ENCODE measurements at regions not wholly inside any gene's neighbourhood (a gene's known extent, or its start where the extent isn't known, plus 50 kb on each side); places are given as distances from the start of the nearest gene placed in this dataset.
A peak's percentile ranks its signal among the peaks of the same experiment; 100 is the strongest.

- no peak overlapping the region for H3K4me3 Mint-ChIP-seq
- no peaks in the 10 kb centered on the region for H3K36me3 Mint-ChIP-seq (ENCODE audit: low read depth)
- no peaks in the 10 kb centered on the region for H3K4me1 Mint-ChIP-seq
- H3K27me3 Mint-ChIP-seq = peaks cover 7% of the 10 kb centered on the region
- H3K9me3 Mint-ChIP-seq = peaks cover 9% of the 10 kb centered on the region
- no peak overlapping the region for H3K27ac Mint-ChIP-seq
- DNase-seq (no peak), ATAC-seq (no peak)
Measured at GRCh38 chr18:76139844-76140243, 355.2 kb downstream of the ZNF516 start.

GRCh38 chr18:76137216-76137615 is 357.8 kb downstream of the ZNF516 start:
- Mint-ChIP-seq H3K27ac (no peak overlapping the region), H3K4me1 (peaks cover 4% of the 10 kb centered on the region), H3K9me3 (peaks cover 13% of the 10 kb centered on the region), H3K27me3 (peaks cover 7% of the 10 kb centered on the region), H3K36me3 (ENCODE audit: low read depth) (no peaks in the 10 kb centered on the region), H3K4me3 (no peak overlapping the region)
- DNase-seq = no peak
- ATAC-seq = no peak

DNA sequence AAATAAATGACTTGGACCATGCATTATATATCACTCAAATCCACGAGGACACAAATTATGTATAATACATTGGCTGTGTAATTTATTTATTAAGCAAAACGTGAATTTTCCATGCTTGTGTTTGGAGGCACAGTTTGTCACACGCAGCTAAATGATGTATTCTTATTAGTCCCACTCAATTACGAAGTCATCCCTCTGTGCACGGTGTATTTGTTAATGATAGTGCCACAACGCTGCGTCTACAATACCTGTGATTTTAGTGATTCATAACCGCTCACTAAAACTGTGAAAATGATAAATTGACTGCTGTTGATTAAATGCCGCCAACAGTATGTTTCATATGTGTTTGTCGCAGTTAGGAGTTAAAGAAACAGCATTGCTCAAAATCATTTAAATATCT is 358.3 kb downstream of the ZNF516 start:
- H3K4me3 Mint-ChIP-seq = no peak overlapping the region
- no peak overlapping the region for H3K27ac Mint-ChIP-seq
- H3K4me1 Mint-ChIP-seq = peaks cover 6% of the 10 kb centered on the region
- ATAC-seq = no peak
- H3K9me3 Mint-ChIP-seq = peaks cover 15% of the 10 kb centered on the region
- no peaks in the 10 kb centered on the region for H3K36me3 Mint-ChIP-seq (ENCODE audit: low read depth)
- no peak for DNase-seq
- H3K27me3 Mint-ChIP-seq = peaks cover 7% of the 10 kb centered on the region

DNA sequence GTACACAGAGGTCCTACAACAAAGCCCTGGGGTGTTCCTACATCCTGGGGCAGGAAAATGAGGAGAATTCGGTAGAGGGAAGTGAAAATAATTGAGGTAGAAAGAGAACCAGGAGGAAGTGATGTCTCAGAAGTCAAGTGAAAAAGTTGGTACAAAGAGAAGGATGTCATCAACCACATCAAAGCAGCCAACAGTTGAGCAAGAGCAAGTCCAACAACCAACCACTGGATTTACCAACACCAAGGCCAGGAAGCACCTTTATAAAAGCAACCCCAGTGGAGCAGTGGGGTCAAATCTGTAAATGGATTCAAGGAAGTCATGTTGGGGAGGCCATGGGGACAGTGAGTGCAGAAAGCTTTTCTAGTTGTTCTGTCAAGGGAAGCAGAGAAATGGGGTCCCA is 360.4 kb downstream of the ZNF516 start:
- H3K27ac Mint-ChIP-seq = no peak overlapping the region
- peaks cover 10% of the 10 kb centered on the region for H3K4me1 Mint-ChIP-seq
- DNase-seq (no peak), ATAC-seq (no peak)
- no peaks in the 10 kb centered on the region for H3K36me3 Mint-ChIP-seq (ENCODE audit: low read depth)
- peaks cover 14% of the 10 kb centered on the region for H3K9me3 Mint-ChIP-seq
- peaks cover 4% of the 10 kb centered on the region for H3K27me3 Mint-ChIP-seq
- no peak overlapping the region for H3K4me3 Mint-ChIP-seq

DNA sequence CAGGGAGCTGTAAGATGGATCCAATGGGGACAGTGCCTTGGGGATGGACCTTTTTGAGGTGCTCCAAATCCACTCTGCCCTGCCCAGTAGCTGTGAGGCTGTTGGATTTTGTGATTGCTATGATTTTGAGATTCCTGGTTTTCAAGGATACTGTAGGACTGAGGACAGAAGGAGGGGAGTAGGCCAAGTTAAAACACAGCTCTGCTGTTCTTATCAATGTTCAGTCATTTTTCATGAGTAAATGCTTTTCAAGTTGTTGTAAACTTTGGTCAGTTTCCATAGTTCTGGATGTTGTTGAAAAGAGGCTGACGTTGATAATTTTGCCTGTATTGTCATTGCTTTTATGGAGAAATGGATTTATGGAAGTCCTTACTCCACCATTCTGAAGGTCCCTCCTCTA is 361.2 kb downstream of the ZNF516 start:
- Mint-ChIP-seq H3K27me3 (peaks cover 4% of the 10 kb centered on the region), H3K27ac (no peak overlapping the region), H3K4me3 (no peak overlapping the region), H3K36me3 (ENCODE audit: low read depth) (no peaks in the 10 kb centered on the region), H3K4me1 (peaks cover 10% of the 10 kb centered on the region), H3K9me3 (peaks cover 14% of the 10 kb centered on the region)
- ATAC-seq (no peak), DNase-seq (no peak)

DNA sequence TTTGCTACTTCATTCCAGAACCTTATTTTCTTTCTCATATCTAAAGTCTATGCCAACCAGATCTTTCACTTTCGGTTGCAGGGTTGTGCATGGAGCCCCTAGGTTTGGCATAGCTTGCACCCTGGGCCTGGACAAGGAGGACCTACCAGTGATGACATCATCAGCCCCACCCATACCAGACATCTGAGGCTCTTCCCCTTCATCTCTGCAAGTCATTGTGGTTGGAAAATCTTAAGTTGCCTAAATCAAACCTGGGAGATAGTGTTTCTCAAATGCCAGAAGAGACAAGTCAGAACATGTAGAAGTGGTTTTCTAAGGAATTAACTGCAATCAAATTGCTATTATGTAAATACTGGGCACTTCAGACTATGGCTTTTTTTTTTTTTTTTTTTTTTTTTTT is 363.3 kb downstream of the ZNF516 start:
- Mint-ChIP-seq H3K4me1 (peaks cover 10% of the 10 kb centered on the region), H3K9me3 (peaks cover 14% of the 10 kb centered on the region), H3K27me3 (peaks cover 5% of the 10 kb centered on the region), H3K4me3 (no peak overlapping the region), H3K27ac (peak overlapping the region; percentile 53), H3K36me3 (ENCODE audit: low read depth) (no peaks in the 10 kb centered on the region)
- ATAC-seq (peak; percentile 92), DNase-seq (peak; percentile 22)

DNA sequence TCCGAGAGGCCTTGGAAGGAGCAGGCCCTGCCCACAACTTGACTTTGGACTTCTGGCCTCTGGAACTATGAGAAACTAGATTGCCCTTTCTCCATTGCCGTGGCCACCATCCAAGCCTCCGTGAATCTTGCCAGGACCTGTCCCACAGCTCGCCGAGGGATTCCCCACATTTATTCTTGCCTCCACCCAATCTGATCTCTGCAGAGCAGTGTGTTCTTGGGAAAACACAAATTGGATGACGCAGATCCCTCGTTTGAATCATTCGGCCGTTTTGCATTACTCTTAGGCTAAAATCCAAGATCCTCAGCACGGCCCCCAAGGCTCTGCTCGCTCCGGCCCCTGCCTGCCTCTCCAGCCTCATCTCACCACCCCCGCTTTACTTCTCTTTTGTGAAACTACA is 364.2 kb downstream of the ZNF516 start:
- DNase-seq (no peak), ATAC-seq (no peak)
- H3K27me3 Mint-ChIP-seq = peaks cover 4% of the 10 kb centered on the region
- H3K9me3 Mint-ChIP-seq = peaks cover 14% of the 10 kb centered on the region
- H3K36me3 Mint-ChIP-seq (ENCODE audit: low read depth) = no peaks in the 10 kb centered on the region
- no peak overlapping the region for H3K4me3 Mint-ChIP-seq
- no peak overlapping the region for H3K27ac Mint-ChIP-seq
- H3K4me1 Mint-ChIP-seq = peaks cover 10% of the 10 kb centered on the region

GRCh38 chr18:76126327-76126726 is 368.7 kb downstream of the ZNF516 start:
- ATAC-seq (no peak), DNase-seq (no peak)
- H3K4me3 Mint-ChIP-seq = no peak overlapping the region
- H3K27ac Mint-ChIP-seq = no peak overlapping the region
- peaks cover 3% of the 10 kb centered on the region for H3K9me3 Mint-ChIP-seq
- peaks cover 4% of the 10 kb centered on the region for H3K27me3 Mint-ChIP-seq
- no peaks in the 10 kb centered on the region for H3K4me1 Mint-ChIP-seq
- no peaks in the 10 kb centered on the region for H3K36me3 Mint-ChIP-seq (ENCODE audit: low read depth)

GRCh38 chr18:76121011-76121410 is 374.0 kb downstream of the ZNF516 start:
- no peak overlapping the region for H3K27ac Mint-ChIP-seq
- no peaks in the 10 kb centered on the region for H3K4me1 Mint-ChIP-seq
- ATAC-seq (no peak), DNase-seq (no peak)
- H3K36me3 Mint-ChIP-seq (ENCODE audit: low read depth) = no peaks in the 10 kb centered on the region
- peaks cover 2% of the 10 kb centered on the region for H3K27me3 Mint-ChIP-seq
- no peak overlapping the region for H3K4me3 Mint-ChIP-seq
- H3K9me3 Mint-ChIP-seq = no peaks in the 10 kb centered on the region

DNA sequence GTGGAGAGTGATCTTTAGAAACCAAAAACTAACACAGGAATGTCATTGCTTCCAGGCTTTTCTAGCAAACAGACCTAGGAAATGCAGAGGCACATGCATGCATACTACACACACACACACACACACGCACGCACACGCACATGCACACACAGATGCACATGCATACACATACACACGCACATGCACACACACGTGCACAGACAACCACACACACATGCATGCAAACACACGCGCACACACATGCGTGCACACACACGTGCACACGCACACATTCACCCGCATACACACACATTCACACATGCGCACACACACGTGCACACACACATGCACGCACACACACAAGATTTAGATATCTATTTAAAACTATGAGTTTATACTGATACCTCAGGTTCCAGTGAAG is 379.5 kb downstream of the ZNF516 start:
- Mint-ChIP-seq H3K36me3 (ENCODE audit: low read depth) (no peaks in the 10 kb centered on the region), H3K27ac (no peak overlapping the region), H3K9me3 (no peaks in the 10 kb centered on the region), H3K4me3 (no peak overlapping the region), H3K4me1 (no peaks in the 10 kb centered on the region), H3K27me3 (no peaks in the 10 kb centered on the region)
- ATAC-seq (no peak), DNase-seq (no peak)

DNA sequence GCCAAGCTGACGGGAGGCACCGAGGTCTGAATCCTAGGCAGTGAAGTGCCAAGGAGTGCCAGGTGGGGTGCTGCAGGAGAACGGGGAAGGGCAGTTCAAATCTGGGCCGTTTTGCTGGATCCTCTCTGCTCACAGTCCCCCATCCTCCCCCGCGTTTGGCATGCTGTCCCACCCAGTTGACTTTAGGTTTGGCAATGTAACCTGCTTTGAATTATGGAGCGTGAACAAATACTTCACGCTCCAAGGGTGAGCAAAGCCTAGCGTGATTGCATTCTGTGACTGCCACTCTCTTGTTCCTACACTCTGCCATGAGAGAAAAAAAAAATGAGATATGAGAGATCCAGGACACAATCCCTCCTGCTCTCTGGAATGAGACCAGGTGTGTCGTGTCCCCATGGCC is 381.9 kb downstream of the ZNF516 start:
- Mint-ChIP-seq H3K27ac (no peak overlapping the region), H3K4me3 (no peak overlapping the region), H3K36me3 (ENCODE audit: low read depth) (no peaks in the 10 kb centered on the region), H3K27me3 (no peaks in the 10 kb centered on the region), H3K9me3 (no peaks in the 10 kb centered on the region), H3K4me1 (no peaks in the 10 kb centered on the region)
- DNase-seq (no peak), ATAC-seq (no peak)

GRCh38 chr18:76102626-76103025 is 392.4 kb downstream of the ZNF516 start:
- DNase-seq = no peak
- Mint-ChIP-seq H3K4me1 (peaks cover 16% of the 10 kb centered on the region), H3K4me3 (no peak overlapping the region), H3K36me3 (ENCODE audit: low read depth) (no peaks in the 10 kb centered on the region), H3K9me3 (peaks cover 6% of the 10 kb centered on the region), H3K27me3 (peaks cover 5% of the 10 kb centered on the region), H3K27ac (no peak overlapping the region)
- no peak for ATAC-seq

GRCh38 chr18:76102156-76102555 is 392.9 kb downstream of the ZNF516 start:
- H3K9me3 Mint-ChIP-seq = peaks cover 6% of the 10 kb centered on the region
- no peaks in the 10 kb centered on the region for H3K36me3 Mint-ChIP-seq (ENCODE audit: low read depth)
- ATAC-seq (no peak), DNase-seq (no peak)
- H3K4me3 Mint-ChIP-seq = no peak overlapping the region
- peaks cover 16% of the 10 kb centered on the region for H3K4me1 Mint-ChIP-seq
- peaks cover 8% of the 10 kb centered on the region for H3K27me3 Mint-ChIP-seq
- no peak overlapping the region for H3K27ac Mint-ChIP-seq

GRCh38 chr18:76099931-76100457 is 395.0 kb downstream of the ZNF516 start:
- H3K9me3 Mint-ChIP-seq = peaks cover 6% of the 10 kb centered on the region
- peaks cover 15% of the 10 kb centered on the region for H3K27me3 Mint-ChIP-seq
- DNase-seq = no peak
- no peak overlapping the region for H3K4me3 Mint-ChIP-seq
- no peak for ATAC-seq
- H3K27ac Mint-ChIP-seq = no peak overlapping the region
- no peaks in the 10 kb centered on the region for H3K36me3 Mint-ChIP-seq (ENCODE audit: low read depth)
- peaks cover 16% of the 10 kb centered on the region for H3K4me1 Mint-ChIP-seq

GRCh38 chr18:76098674-76099411 is 396.2 kb downstream of the ZNF516 start:
- Mint-ChIP-seq H3K27ac (peak overlapping the region; percentile 73), H3K4me1 (peaks cover 16% of the 10 kb centered on the region), H3K9me3 (peaks cover 10% of the 10 kb centered on the region), H3K4me3 (peak overlapping the region; percentile 9), H3K36me3 (ENCODE audit: low read depth) (no peaks in the 10 kb centered on the region), H3K27me3 (peaks cover 19% of the 10 kb centered on the region)
- DNase-seq = peak; percentile 46
- peak; percentile 78 for ATAC-seq

Measured in activated naive CD8-positive, alpha-beta T cell treated with anti-CD3 and anti-CD28 coated beads, Interleukin-2, amount 50 U/mL, for 24 hours (primary cell).